Amygdala (tissue), 56 donors: ENCODE measurements at regions not wholly inside any gene's neighbourhood (a gene's known extent, or its start where the extent isn't known, plus 50 kb on each side); places are given as distances from the start of the nearest gene placed in this dataset.

ENCODE experiments used
- DNase-seq, 56 donors: peaks; one replicate each; lab custom pipeline; 2025; lab: John Stamatoyannopoulos, UW

GRCh38 chr10:116006508-116006907 is 266.5 kb downstream of the GFRA1 start:
- DNase-seq: no peak

GRCh38 chr10:116005301-116005700 is 267.7 kb downstream of the GFRA1 start:
- no peak for DNase-seq

- DNase-seq: no peak
Measured at GRCh38 chr10:116002735-116003134, 270.3 kb downstream of the GFRA1 start.

GRCh38 chr10:116001976-116002375 is 271.0 kb downstream of the GFRA1 start:
- DNase-seq: no peak

- peak in 21 of 56 donors; percentile 0 to 34 (median 8) for DNase-seq
Measured at GRCh38 chr10:116001262-116001857, 271.6 kb downstream of the GFRA1 start.

GRCh38 chr10:116000151-116000842 is 272.7 kb downstream of the GFRA1 start:
- DNase-seq: no peak
